GM21737 (cell line): ENCODE measurements at regions not wholly inside any gene's neighbourhood (a gene's known extent, or its start where the extent isn't known, plus 50 kb on each side); places are given as distances from the start of the nearest gene placed in this dataset.
"Not testable (repeated sequence)": the region's sequence is repeated elsewhere in the genome, so short reads cannot be mapped to it uniquely, and the experiment has no call there.

ENCODE experiments used
- ATAC-seq: cut with Tn5 transposase; IDR thresholded peaks from one replicate; pipeline ENCODE4 v1.9.1; 2021; ENCODE audit warnings: mild to moderate bottlenecking, moderate library complexity; ENCODE audit not compliant: unreplicated experiment

DNA sequence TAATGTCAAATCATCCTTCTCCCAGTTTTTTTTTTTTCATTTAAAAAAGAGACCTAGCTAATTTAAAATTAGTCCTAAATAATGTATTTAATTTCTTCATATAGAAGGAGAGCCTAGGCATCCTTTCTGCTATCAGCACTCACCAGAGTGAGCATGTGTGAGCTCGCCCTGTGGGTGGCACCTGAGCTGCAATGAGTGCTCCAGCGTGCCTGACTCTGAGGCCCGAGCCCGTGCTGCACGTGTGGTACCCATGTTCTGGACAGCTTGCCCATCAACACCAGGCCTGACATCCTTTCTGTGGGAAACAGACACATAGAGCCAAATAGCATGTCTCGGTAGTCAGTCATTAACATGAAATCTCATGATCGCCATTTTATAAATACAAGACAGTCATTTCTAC lies 381.4 kb downstream of the DTWD2 start:
- ATAC-seq: no peak

DNA sequence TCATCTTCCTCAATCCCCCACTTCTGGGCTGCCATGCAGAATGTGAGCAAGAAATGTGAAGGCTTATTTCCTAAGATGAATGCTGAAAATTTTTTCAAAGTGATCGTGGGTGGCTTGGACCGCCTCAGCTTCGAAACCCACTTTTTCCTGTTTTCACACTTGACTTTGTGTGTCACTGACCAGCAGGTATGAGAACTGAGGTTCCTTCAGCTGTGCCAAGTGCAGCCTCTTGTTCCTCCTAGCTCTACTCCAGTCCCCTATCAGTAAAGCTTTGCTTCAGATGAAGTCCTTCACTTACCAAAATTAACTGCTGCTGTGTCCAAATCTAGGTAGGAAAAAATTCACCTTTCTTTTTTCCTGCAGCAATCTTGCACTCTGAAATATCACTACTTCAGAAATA lies 382.6 kb downstream of the DTWD2 start:
- ATAC-seq: no peak

DNA sequence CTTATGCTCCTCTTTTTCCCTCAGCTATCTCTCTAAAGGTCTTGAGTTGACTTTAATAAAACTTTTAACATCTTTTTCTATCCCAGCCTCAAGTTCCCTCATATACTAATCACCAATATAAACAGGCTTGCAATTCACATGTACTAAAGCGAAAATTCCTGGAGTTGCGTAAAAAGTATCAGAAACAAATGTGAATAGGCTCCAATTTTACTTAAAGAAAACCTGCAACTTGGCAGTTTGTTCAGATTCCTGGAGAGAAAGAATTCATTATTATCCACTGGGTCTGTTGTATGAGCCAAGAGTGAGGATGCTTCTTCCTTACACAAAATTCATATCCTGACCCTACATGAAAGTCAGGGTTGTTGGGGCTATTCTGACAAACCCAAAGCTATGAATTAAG lies 384.2 kb downstream of the DTWD2 start:
- ATAC-seq: no peak

DNA sequence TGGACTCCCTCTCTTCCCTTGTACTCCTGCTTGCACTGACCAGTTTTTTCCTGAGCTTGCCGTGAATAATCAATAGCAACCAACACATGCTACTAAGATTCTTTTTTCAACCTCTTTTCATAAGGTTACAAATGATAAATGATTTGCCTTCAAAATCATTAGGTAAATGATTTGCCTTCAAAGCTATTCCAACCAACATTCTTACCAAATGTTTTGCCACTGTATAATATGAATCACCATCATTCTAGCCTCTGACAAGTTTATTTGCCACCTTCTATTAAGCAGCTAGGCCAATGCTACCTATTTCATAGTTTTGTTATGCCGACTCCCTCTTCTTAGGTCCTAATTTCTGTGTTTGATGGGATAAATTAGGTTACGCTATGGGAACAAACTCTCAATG lies 385.1 kb downstream of the DTWD2 start:
- ATAC-seq: no peak

DNA sequence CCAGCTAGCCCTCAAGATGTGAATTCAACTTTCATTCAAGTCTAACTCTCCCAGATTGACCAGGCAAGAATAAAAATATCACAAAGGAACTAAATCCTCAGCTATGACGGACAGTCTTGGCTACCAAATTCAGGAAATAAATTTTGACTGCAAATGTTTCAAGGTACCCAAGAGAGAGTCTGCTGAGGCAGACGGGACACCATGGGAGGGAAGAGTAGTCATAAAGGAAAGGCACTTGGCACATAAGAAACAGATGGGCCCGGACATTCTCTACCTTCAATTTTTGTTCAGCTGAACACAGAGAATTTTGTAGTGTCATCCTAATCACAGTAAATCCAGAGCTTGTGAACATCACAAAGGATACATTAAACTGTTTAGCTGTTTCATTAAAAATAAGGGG lies 390.0 kb downstream of the DTWD2 start:
- ATAC-seq: no peak

DNA sequence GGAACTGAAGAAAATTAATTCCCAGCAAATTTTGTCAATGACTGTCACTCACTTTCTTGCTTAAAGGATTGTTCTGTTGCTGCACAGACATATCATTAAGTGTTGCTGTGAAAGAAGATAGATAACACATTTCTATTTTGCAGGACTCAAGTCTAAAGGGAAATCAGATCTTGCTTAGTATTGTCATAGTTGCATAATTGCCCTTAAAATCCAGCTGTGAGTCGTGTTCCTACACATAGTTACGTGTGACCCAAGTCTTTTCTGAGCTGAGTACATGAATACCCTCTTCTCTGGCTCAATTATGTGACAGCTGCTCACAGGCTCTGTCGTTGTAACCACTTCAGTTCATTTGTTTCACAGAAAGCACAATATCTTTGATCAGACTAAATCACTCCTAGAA lies 390.8 kb downstream of the DTWD2 start:
- no peak for ATAC-seq

DNA sequence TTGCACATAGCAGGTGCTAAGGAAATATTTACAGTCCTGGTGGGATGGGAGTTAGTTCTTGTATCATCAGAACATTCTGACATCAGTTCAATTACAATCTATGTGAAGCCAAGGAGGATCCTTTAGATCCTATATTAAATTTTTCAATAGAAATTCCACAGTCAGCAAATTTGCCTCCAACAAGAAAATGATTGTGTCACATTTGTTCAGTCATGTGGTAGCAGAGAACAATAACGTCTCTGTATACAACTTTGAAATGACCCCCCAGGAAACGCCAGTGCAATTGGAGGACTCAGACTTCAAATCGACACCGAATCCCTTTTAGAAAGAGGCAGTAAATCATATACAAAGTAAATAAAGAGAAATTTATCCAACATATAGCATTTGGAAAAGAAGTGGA lies 392.1 kb downstream of the DTWD2 start:
- ATAC-seq: no peak

DNA sequence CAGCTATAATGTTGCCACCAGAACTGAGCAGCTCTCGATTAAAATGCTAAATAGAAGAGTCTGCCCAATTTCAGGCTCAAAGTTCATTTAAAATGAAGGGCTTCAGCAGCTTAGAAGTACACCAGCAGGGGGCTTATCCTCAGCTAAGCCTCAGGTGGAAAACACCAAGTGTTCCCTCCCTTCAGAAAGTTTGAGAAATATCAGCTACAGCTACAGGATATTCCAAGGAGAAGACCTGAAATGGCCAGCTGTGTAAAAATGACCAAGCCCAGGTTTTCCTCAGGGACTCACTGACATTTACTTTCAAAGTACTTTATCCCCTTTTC lies 395.4 kb downstream of the DTWD2 start:
- ATAC-seq: no peak

DNA sequence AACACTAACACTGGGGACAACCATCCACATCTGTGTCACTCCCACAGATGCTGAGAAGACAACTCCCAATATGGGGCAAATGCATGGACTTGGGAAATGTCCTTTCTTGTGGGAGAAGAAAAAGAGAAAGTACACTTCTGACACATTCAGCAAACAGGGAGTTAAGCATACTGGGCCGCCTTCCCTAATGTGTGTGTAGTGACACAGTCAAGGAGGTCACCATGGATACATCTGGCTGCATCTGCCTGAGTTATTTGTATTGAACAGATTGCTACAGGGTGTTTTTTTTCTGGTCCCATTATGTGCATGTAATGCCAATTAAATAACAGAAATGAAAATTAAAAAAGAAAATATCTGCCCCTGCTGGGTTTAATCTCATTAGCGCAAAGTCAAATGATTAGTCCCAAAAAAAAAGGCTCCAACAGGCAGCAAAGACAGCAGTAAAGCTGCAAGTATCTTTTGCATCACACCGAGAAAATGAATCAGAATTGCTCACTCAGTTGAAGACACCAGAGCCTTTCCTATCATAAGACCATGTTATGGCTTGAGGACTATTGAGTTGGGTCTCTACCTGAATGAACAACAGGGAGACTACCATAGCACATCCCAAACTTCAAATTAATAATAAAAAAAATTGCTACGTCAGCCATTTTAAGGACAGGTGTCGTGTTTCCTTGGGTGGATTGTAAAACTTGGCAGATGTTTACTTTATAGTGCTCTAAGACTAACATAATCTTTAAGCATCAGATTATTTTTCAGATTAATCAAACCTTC lies 395.9 kb downstream of the DTWD2 start:
- ATAC-seq: no peak

DNA sequence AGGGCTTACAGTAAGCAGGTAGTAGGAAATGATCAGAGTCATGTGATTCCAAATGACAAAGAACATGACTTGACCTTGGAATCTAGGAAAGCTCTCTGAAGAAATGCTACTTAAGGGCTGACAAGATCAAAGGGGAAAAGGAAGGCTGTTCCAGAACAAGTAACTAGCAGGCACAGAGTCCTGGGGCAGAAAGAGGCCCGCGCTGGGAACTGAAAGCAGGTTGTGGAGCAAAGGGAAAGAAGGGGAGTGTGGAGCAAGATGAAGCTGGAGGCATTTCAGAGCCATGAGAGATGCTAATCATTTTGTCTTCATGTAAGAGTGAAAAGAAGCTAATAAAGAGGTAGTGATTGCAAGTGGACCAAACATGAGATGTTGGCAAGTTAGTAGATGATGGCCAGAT lies 397.5 kb downstream of the DTWD2 start:
- no peak for ATAC-seq

DNA sequence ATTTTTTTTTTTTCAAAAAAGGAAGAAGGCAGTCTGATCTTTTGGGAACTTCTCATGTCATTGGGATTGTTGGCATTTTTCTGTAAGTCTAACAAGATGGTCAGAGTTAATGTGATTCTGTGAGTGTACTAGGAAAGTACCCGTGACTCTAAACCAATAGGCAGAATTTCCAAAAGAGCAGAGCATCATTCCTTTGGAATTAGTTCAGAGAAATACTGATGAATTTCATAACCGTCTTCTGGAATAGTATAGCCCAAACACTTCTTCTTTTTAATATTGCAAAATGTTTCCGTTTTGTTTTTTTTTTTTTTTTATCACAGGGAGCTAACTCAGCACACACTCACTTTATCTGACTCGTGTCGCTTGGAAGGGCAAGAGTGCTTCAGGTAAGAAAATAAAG lies 407.4 kb downstream of the DTWD2 start:
- no peak for ATAC-seq

DNA sequence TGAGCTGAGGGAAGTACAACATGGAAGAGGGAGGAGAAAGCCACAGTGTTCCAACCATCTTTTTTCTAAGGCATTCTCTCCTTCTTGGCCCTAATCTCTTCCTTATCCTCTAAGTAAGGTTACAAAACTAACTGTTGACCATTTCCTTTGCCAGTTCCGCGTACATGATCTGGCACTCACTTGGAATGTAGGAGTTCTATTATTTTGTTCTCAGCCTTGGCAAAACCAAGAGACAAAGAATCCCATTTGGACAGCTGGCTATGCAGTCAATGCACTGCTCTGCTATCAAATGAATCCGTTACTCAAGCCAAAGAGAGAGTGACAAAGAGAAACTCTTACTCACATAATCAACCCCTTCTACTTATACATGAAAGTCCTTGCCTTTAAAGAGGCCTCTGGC lies 410.3 kb downstream of the DTWD2 start:
- ATAC-seq: no peak

DNA sequence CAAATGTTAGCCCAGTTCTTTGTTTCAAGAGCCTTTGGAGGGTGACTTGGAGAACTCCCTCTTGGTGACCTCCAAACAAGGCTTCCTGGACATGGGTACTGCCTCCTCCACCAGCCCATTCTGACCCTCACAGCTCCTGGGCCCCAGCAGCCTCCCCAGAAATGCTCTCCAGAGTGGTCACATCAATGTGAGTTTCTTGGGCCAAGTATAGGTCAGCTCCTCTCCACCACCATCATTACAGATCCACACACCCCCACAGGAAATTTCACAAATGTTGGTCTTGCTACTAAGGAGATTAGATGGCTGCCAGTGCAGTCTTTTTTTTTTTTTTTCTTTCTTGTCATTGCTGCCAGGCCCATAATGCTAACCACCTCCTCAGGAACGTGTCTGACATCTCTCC lies 410.7 kb downstream of the DTWD2 start:
- no peak for ATAC-seq

DNA sequence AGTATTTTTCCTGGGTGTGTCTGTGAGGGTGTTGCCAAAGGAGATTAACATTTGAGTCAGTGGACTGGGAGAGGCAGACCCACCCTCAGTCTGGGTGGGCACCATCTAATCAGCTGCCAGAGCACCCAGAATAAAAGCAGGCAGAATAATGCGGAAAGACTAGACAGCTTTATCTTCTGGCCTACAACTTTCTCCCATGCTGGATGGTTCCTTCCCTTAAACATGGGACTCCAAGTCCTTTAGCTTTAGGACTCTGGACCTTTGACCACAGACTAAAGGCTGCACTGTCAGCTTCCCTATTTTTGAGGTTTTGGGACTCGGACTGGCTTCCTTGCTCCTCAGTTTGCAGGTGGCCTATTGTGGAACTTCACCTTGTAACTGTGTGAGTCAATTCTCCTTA lies 418.1 kb downstream of the DTWD2 start:
- ATAC-seq: not testable (repeated sequence)

DNA sequence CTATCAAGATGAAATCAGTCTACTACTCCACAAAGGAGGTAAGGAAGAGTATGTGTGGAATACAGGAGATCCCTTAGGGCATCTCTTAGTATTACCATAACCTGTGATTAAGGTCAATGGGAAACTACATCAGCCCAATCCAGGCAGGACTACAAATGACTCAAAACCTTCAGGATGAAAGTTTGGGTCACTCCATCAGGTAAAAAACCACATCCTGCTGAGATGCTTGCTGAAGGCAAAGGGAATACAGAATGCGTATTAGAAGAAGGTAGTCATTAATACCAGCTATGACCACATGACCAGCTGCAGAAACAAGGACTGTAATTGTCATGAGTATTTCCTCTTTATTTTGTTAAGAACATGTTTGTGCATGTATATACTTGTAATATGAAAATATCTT lies 418.8 kb downstream of the DTWD2 start:
- ATAC-seq: not testable (repeated sequence)

DNA sequence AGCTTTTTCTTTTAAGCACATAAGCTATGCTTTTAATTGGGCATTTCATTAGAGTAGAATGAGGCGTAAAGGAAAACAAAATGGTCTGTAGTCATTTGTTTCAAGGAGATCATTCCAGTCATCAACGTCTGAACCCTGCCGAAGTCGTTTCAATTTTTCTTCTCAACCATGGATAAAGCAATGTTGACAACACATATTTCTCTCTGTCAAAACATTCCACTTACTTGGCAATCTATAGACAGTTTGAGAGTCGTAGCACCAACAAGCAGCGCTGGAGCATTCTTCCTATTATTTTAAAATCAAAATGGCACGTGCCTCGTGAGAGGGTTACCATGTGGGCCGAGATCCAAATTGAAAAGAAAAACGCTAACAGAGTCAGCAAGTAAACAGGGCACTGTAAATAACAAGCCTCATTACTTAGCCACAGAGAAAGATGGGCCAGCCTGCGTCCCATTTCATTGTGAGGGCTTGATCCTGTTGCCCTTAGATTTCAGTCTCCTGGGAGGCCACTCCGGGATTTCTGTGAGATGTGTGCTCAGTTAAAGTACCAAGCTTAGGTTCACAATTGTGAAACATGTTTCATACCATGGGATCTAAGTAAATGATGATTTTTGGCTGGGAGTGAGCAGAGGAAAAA lies 422.9 kb downstream of the DTWD2 start:
- no peak for ATAC-seq

DNA sequence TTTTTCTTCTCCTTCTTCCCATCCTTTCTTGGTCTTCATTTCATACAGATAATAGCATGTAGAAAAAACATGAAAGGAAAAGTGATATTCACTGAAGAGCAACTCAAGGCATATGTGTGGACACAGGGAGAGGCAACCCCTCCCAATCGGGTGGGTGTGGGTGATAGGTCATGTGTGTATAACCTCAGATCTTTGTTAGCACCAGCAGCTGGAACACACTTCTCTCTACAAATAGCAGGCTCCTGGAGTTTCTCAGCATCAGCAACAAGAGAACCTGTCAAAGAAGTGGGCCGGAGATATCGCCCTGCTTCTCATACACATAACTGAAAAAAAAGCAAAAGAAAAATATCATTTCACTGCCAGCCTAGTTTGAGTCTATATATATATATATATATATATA lies 426.4 kb downstream of the DTWD2 start:
- no peak for ATAC-seq

DNA sequence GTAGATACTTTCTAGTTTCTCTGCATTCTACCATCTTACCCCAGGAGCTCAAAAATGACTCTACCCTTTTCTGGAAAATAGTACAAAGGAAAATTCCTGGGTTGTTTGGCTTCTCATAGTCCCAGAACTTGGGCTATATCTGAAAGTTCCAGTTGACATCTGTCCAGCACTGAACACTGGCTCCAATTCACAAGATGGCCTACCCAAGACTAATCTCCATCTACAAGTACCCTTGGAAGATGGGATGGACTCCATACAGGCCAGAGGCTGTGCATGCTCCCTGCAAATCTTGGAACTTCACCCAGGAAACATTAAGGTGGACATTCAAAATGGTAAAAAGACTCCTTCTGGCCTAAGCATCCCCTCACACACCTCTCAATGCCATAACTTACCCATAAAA lies 427.1 kb downstream of the DTWD2 start:
- ATAC-seq: no peak

DNA sequence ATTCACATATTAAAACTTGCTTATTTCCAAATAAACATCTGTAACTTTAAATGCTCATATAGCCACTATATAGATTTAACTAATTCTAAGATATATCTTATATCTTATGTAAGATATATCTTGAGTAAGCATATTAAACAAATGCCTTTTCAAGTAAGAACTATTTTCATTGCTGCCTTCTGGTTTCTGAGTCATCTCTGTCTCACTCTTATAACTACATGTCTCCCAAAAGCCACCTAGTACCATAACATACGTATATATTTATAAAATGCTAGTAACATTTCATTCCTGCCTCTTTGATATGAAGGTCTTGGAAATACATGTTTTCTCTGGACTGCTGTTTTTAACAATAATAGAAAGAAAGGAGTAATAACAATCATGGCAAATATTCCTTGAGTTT lies 429.5 kb downstream of the DTWD2 start:
- no peak for ATAC-seq

DNA sequence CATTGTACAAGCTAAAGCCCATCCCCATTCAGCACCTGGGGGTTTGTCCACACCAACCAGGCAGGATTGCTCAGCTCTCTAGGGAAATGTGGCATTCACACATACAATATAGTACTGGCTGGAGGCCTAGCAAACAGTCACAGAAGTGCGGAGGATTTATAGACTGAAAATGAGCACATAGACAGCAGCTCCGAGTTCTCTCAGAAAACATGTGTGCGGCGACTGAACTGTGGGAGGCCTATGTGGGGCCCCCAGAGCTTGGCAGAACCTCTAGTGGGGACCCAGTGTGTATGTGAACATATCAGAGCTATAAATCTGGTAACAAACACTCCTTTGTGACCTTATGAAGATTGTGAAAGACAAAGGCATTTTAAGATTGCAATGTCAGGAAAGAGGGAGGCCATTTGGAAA lies 431.1 kb downstream of the DTWD2 start:
- no peak for ATAC-seq

DNA sequence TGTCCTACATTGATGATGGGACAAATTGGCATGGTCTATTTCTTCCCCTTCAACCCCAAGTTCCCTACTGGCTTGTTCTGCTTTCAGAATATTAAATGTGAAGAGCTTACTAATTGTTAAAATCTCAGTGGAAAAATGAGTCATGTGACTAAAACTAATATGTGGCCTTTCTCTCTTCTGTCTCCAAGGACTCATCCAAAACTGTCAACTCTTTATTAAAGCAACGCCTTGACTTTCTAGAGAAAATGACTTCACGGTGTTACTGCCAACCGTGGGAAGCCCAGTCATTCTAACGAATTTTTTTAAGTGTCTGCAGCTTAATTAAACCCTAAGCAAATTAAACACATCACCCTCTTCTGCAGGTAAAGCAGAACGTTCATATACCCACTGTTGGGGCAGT lies 431.6 kb downstream of the DTWD2 start:
- no peak for ATAC-seq

DNA sequence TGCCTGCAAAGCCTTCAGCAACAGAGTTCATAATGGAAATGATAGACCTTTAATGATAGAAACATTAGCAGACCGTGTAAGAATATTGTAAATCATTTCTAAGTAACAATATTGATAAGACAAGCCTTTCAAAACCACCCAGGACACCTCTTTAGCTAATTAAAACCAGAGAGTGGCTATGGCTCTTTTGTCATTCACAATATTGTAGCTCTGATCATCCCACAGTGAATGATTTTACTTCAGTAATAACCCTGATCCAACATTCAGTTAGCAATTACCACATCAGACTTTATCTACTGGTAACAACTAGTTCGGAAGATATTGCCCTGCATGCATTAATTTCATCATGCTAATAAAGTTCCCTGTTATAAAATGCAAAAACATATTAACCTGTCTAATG lies 432.6 kb downstream of the DTWD2 start:
- no peak for ATAC-seq

DNA sequence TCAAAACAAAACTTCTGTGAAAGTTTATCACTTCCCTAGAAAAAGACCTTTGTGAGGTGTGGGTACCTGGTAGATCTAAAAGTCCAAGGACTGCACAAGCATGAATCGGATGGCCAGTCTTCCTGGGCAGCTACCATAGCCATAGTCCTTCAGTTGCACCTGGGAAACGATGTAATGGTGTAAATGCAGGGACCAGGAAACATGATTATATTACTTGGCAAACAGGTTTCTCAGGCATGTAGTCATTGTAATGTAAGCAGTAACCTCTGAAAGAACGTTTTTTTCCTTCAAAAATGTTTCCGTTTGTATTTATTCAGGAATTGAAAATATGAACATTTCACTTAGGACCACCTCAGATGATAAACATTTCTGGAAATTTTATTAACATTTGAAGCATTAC lies 433.4 kb downstream of the DTWD2 start:
- ATAC-seq: no peak
